ENCODE measurements at regions not wholly inside any gene's neighbourhood (a gene's known extent, or its start where the extent isn't known, plus 50 kb on each side); places are given as distances from the start of the nearest gene placed in this dataset.

- TF ChIP-seq, protein P1, sequence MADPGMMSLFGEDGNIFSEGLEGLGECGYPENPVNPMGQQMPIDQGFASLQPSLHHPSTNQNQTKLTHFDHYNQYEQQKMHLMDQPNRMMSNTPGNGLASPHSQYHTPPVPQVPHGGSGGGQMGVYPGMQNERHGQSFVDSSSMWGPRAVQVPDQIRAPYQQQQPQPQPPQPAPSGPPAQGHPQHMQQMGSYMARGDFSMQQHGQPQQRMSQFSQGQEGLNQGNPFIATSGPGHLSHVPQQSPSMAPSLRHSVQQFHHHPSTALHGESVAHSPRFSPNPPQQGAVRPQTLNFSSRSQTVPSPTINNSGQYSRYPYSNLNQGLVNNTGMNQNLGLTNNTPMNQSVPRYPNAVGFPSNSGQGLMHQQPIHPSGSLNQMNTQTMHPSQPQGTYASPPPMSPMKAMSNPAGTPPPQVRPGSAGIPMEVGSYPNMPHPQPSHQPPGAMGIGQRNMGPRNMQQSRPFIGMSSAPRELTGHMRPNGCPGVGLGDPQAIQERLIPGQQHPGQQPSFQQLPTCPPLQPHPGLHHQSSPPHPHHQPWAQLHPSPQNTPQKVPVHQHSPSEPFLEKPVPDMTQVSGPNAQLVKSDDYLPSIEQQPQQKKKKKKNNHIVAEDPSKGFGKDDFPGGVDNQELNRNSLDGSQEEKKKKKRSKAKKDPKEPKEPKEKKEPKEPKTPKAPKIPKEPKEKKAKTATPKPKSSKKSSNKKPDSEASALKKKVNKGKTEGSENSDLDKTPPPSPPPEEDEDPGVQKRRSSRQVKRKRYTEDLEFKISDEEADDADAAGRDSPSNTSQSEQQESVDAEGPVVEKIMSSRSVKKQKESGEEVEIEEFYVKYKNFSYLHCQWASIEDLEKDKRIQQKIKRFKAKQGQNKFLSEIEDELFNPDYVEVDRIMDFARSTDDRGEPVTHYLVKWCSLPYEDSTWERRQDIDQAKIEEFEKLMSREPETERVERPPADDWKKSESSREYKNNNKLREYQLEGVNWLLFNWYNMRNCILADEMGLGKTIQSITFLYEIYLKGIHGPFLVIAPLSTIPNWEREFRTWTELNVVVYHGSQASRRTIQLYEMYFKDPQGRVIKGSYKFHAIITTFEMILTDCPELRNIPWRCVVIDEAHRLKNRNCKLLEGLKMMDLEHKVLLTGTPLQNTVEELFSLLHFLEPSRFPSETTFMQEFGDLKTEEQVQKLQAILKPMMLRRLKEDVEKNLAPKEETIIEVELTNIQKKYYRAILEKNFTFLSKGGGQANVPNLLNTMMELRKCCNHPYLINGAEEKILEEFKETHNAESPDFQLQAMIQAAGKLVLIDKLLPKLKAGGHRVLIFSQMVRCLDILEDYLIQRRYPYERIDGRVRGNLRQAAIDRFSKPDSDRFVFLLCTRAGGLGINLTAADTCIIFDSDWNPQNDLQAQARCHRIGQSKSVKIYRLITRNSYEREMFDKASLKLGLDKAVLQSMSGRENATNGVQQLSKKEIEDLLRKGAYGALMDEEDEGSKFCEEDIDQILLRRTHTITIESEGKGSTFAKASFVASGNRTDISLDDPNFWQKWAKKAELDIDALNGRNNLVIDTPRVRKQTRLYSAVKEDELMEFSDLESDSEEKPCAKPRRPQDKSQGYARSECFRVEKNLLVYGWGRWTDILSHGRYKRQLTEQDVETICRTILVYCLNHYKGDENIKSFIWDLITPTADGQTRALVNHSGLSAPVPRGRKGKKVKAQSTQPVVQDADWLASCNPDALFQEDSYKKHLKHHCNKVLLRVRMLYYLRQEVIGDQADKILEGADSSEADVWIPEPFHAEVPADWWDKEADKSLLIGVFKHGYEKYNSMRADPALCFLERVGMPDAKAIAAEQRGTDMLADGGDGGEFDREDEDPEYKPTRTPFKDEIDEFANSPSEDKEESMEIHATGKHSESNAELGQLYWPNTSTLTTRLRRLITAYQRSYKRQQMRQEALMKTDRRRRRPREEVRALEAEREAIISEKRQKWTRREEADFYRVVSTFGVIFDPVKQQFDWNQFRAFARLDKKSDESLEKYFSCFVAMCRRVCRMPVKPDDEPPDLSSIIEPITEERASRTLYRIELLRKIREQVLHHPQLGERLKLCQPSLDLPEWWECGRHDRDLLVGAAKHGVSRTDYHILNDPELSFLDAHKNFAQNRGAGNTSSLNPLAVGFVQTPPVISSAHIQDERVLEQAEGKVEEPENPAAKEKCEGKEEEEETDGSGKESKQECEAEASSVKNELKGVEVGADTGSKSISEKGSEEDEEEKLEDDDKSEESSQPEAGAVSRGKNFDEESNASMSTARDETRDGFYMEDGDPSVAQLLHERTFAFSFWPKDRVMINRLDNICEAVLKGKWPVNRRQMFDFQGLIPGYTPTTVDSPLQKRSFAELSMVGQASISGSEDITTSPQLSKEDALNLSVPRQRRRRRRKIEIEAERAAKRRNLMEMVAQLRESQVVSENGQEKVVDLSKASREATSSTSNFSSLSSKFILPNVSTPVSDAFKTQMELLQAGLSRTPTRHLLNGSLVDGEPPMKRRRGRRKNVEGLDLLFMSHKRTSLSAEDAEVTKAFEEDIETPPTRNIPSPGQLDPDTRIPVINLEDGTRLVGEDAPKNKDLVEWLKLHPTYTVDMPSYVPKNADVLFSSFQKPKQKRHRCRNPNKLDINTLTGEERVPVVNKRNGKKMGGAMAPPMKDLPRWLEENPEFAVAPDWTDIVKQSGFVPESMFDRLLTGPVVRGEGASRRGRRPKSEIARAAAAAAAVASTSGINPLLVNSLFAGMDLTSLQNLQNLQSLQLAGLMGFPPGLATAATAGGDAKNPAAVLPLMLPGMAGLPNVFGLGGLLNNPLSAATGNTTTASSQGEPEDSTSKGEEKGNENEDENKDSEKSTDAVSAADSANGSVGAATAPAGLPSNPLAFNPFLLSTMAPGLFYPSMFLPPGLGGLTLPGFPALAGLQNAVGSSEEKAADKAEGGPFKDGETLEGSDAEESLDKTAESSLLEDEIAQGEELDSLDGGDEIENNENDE (IDR thresholded peaks at IDR 0.05; ENCODE audit: insufficient replicate concordance, low read length) = no peak
- TF ChIP-seq RXRA (IDR thresholded peaks at IDR 0.05; ENCODE audit: insufficient read depth, low read depth, low read length) (no peak), TCF12 (IDR thresholded peaks at IDR 0.05; ENCODE audit: low read depth, low read length) (no peak), CREB1 (IDR thresholded peaks at IDR 0.05) (no peak), TAF7 (optimal IDR thresholded peaks at IDR 0.05; ENCODE audit: borderline replicate concordance, low read depth, low read length) (no peak), RFX5 (IDR thresholded peaks at IDR 0.05; ENCODE audit: borderline replicate concordance, low read depth, low read length) (no peak), KDM1A (IDR thresholded peaks at IDR 0.05; ENCODE audit: borderline replicate concordance, low read length) (no peak), GTF2F1 (IDR thresholded peaks at IDR 0.05; ENCODE audit: borderline replicate concordance, low read depth, low read length) (no peak)
Observed at GRCh38 chr12:125530876-125531275, 465.6 kb downstream of the AACS start (continued).
